Breast epithelium (tissue), 3 donors: ENCODE measurements at regions not wholly inside any gene's neighbourhood (a gene's known extent, or its start where the extent isn't known, plus 50 kb on each side); places are given as distances from the start of the nearest gene placed in this dataset.

Experiments
- CTCF ChIP-seq, 3 donors: fragments of 450-650 bp; IDR thresholded peaks; one replicate each; pipeline ENCODE4 v1.5.1; 2016 to 2017; ENCODE audit warnings: antibody characterized with exemption in 3 of 3, mild to moderate bottlenecking in 3 of 3, moderate library complexity in 3 of 3
- POLR2A ChIP-seq: fragments of 450-650 bp; IDR thresholded peaks from one replicate; pipeline ENCODE4 v1.6.1; 2016; ENCODE audit warnings: antibody characterized with exemption, mild to moderate bottlenecking, moderate library complexity
- POLR2AphosphoS5 ChIP-seq, 3 donors: sonication (generic); formaldehyde crosslinking; IDR thresholded peaks; one replicate each; pipeline ENCODE4 v1.6.1; 2017; ENCODE audit warnings: antibody characterized with exemption in 3 of 3

GRCh38 chr12:89228491-89228890 lies 123.8 kb downstream of the DUSP6 start:
- TF ChIP-seq CTCF (IDR thresholded peaks at IDR 0.05) (no peak), POLR2A (no peak), POLR2AphosphoS5 (IDR thresholded peaks at IDR 0.05) (no peak)
